ENCODE measurements at regions not wholly inside any gene's neighbourhood (a gene's known extent, or its start where the extent isn't known, plus 50 kb on each side); places are given as distances from the start of the nearest gene placed in this dataset.
A peak's percentile ranks its signal among the peaks of the same experiment; 100 is the strongest.

GRCh38 chr15:46365572-46365971 lies 730.7 kb downstream of the SQOR start:
- intact Hi-C loops (cut with DNase I) = no loop called here
- no peaks in the 10 kb centered on the region for H3K27me3 ChIP-seq (ENCODE audit: control insufficient read depth in 1 of 2, insufficient read depth in 2 of 2, low read length in 1 of 2)
- peak overlapping the region in 1 of 2 donors; percentile 72 for H3K4me3 ChIP-seq (ENCODE audit: low read length in 2 of 2)
- no peaks in the 10 kb centered on the region for H3K4me1 ChIP-seq (ENCODE audit: control insufficient read depth in 1 of 2, insufficient read depth in 2 of 2, low read length in 2 of 2)
- H3K36me3 ChIP-seq (ENCODE audit: control insufficient read depth in 1 of 2, insufficient read depth in 2 of 2, low read length in 1 of 2) = no peaks in the 10 kb centered on the region
- 5% methylated on average over 6 of the region's 6 CpGs for WGBS, 2 donors
- ATAC-seq (ENCODE audit: low FRiP score) (peak; percentile 88), DNase-seq (peak; percentile 42 to 57)
- peak overlapping the region in 1 of 2 donors; percentile 18 for H3K27ac ChIP-seq (ENCODE audit: low read depth in 1 of 2, low read length in 2 of 2)
- H3K9me3 ChIP-seq (ENCODE audit: control insufficient read depth, low read length) = no peaks in the 10 kb centered on the region

GRCh38 chr15:46366360-46367007 lies 731.7 kb downstream of the SQOR start:
- Histone ChIP-seq H3K4me1 (ENCODE audit: control insufficient read depth in 1 of 2, insufficient read depth in 2 of 2, low read length in 2 of 2) (no peaks in the 10 kb centered on the region), H3K36me3 (ENCODE audit: control insufficient read depth in 1 of 2, insufficient read depth in 2 of 2, low read length in 1 of 2) (no peaks in the 10 kb centered on the region), H3K27ac (ENCODE audit: low read depth in 1 of 2, low read length in 2 of 2) (peak overlapping the region in 1 of 2 donors; percentile 43), H3K27me3 (ENCODE audit: control insufficient read depth in 1 of 2, insufficient read depth in 2 of 2, low read length in 1 of 2) (no peaks in the 10 kb centered on the region), H3K9me3 (ENCODE audit: control insufficient read depth, low read length) (no peaks in the 10 kb centered on the region), H3K4me3 (ENCODE audit: low read length in 2 of 2) (peak overlapping the region in 1 of 2 donors; percentile 72)
- intact Hi-C loops (cut with DNase I) = no loop called here
- no peak for DNase-seq
- 1 to 4% methylated on average over 2 of the region's 2 CpGs for WGBS, 2 donors
- peak; percentile 57 for ATAC-seq (ENCODE audit: low FRiP score)

GRCh38 chr15:46383978-46384377 lies 749.1 kb downstream of the SQOR start:
- DNase-seq (no peak), ATAC-seq (ENCODE audit: low FRiP score) (no peak)
- H3K27ac ChIP-seq (ENCODE audit: low read depth in 1 of 2, low read length in 2 of 2) = no peak overlapping the region
- 90% methylated on average over 3 of the region's 3 CpGs for WGBS, 2 donors
- no peaks in the 10 kb centered on the region for H3K4me1 ChIP-seq (ENCODE audit: control insufficient read depth in 1 of 2, insufficient read depth in 2 of 2, low read length in 2 of 2)
- intact Hi-C loops (cut with DNase I) = no loop called here
- H3K4me3 ChIP-seq (ENCODE audit: low read length in 2 of 2) = no peak overlapping the region
- no peaks in the 10 kb centered on the region for H3K27me3 ChIP-seq (ENCODE audit: control insufficient read depth in 1 of 2, insufficient read depth in 2 of 2, low read length in 1 of 2)
- H3K9me3 ChIP-seq (ENCODE audit: control insufficient read depth, low read length) = no peaks in the 10 kb centered on the region
- no peaks in the 10 kb centered on the region for H3K36me3 ChIP-seq (ENCODE audit: control insufficient read depth in 1 of 2, insufficient read depth in 2 of 2, low read length in 1 of 2)

- DNase-seq (no peak), ATAC-seq (ENCODE audit: low FRiP score) (no peak)
- intact Hi-C loops (cut with DNase I) = no loop called here
- no peaks in the 10 kb centered on the region for H3K36me3 ChIP-seq (ENCODE audit: control insufficient read depth in 1 of 2, insufficient read depth in 2 of 2, low read length in 1 of 2)
- H3K9me3 ChIP-seq (ENCODE audit: control insufficient read depth, low read length) = peaks cover 3% of the 10 kb centered on the region
- WGBS, 2 donors = 80 to 86% methylated on average over 1 of the region's 1 CpG
- no peak overlapping the region for H3K27ac ChIP-seq (ENCODE audit: low read depth in 1 of 2, low read length in 2 of 2)
- H3K27me3 ChIP-seq (ENCODE audit: control insufficient read depth in 1 of 2, insufficient read depth in 2 of 2, low read length in 1 of 2) = no peaks in the 10 kb centered on the region
- H3K4me1 ChIP-seq (ENCODE audit: control insufficient read depth in 1 of 2, insufficient read depth in 2 of 2, low read length in 2 of 2) = no peaks in the 10 kb centered on the region
- no peak overlapping the region for H3K4me3 ChIP-seq (ENCODE audit: low read length in 2 of 2)
Measured at GRCh38 chr15:46386356-46386755, 751.5 kb downstream of the SQOR start.

- no peaks in the 10 kb centered on the region for H3K36me3 ChIP-seq (ENCODE audit: control insufficient read depth in 1 of 2, insufficient read depth in 2 of 2, low read length in 1 of 2)
- H3K27ac ChIP-seq (ENCODE audit: low read depth in 1 of 2, low read length in 2 of 2) = no peak overlapping the region
- DNase-seq (no peak), ATAC-seq (ENCODE audit: low FRiP score) (no peak)
- no peaks in the 10 kb centered on the region for H3K27me3 ChIP-seq (ENCODE audit: control insufficient read depth in 1 of 2, insufficient read depth in 2 of 2, low read length in 1 of 2)
- H3K9me3 ChIP-seq (ENCODE audit: control insufficient read depth, low read length) = peaks cover 3% of the 10 kb centered on the region
- H3K4me3 ChIP-seq (ENCODE audit: low read length in 2 of 2) = no peak overlapping the region
- no peaks in the 10 kb centered on the region for H3K4me1 ChIP-seq (ENCODE audit: control insufficient read depth in 1 of 2, insufficient read depth in 2 of 2, low read length in 2 of 2)
- 20 to 22% methylated on average over 4 of the region's 4 CpGs for WGBS, 2 donors
- intact Hi-C loops (cut with DNase I) = no loop called here
Measured at GRCh38 chr15:46389739-46390138, 754.9 kb downstream of the SQOR start.

- Histone ChIP-seq H3K27ac (ENCODE audit: low read depth in 1 of 2, low read length in 2 of 2) (no peak overlapping the region), H3K4me3 (ENCODE audit: low read length in 2 of 2) (no peak overlapping the region), H3K27me3 (ENCODE audit: control insufficient read depth in 1 of 2, insufficient read depth in 2 of 2, low read length in 1 of 2) (no peaks in the 10 kb centered on the region), H3K4me1 (ENCODE audit: control insufficient read depth in 1 of 2, insufficient read depth in 2 of 2, low read length in 2 of 2) (no peaks in the 10 kb centered on the region), H3K36me3 (ENCODE audit: control insufficient read depth in 1 of 2, insufficient read depth in 2 of 2, low read length in 1 of 2) (no peaks in the 10 kb centered on the region), H3K9me3 (ENCODE audit: control insufficient read depth, low read length) (peaks cover 3% of the 10 kb centered on the region)
- WGBS, 2 donors = 85 to 88% methylated on average over 2 of the region's 2 CpGs
- no peak for DNase-seq
- intact Hi-C loops (cut with DNase I) = no loop called here
- ATAC-seq (ENCODE audit: low FRiP score) = no peak
Measured at GRCh38 chr15:46394463-46394862, 759.6 kb downstream of the SQOR start.

- intact Hi-C loops (cut with DNase I) = no loop called here
- H3K4me3 ChIP-seq (ENCODE audit: low read length in 2 of 2) = no peak overlapping the region
- no peaks in the 10 kb centered on the region for H3K27me3 ChIP-seq (ENCODE audit: control insufficient read depth in 1 of 2, insufficient read depth in 2 of 2, low read length in 1 of 2)
- peak; percentile 56 for ATAC-seq (ENCODE audit: low FRiP score)
- no peaks in the 10 kb centered on the region for H3K9me3 ChIP-seq (ENCODE audit: control insufficient read depth, low read length)
- peak overlapping the region in 1 of 2 donors; percentile 21 for H3K27ac ChIP-seq (ENCODE audit: low read depth in 1 of 2, low read length in 2 of 2)
- 3 to 5% methylated on average over 2 of the region's 2 CpGs for WGBS, 2 donors
- H3K4me1 ChIP-seq (ENCODE audit: control insufficient read depth in 1 of 2, insufficient read depth in 2 of 2, low read length in 2 of 2) = peaks cover 1 to 2% of the 10 kb centered on the region in 2 donors
- DNase-seq = no peak
- H3K36me3 ChIP-seq (ENCODE audit: control insufficient read depth in 1 of 2, insufficient read depth in 2 of 2, low read length in 1 of 2) = no peaks in the 10 kb centered on the region
Measured at GRCh38 chr15:46408312-46408711, 773.5 kb downstream of the SQOR start.

- H3K9me3 ChIP-seq (ENCODE audit: control insufficient read depth, low read length) = no peaks in the 10 kb centered on the region
- DNase-seq (no peak), ATAC-seq (ENCODE audit: low FRiP score) (no peak)
- H3K36me3 ChIP-seq (ENCODE audit: control insufficient read depth in 1 of 2, insufficient read depth in 2 of 2, low read length in 1 of 2) = no peaks in the 10 kb centered on the region
- H3K4me3 ChIP-seq (ENCODE audit: low read length in 2 of 2) = no peak overlapping the region
- intact Hi-C loops (cut with DNase I) = no loop called here
- H3K27ac ChIP-seq (ENCODE audit: low read depth in 1 of 2, low read length in 2 of 2) = no peak overlapping the region
- H3K27me3 ChIP-seq (ENCODE audit: control insufficient read depth in 1 of 2, insufficient read depth in 2 of 2, low read length in 1 of 2) = no peaks in the 10 kb centered on the region
- WGBS, 2 donors = 47 to 48% methylated on average over 4 of the region's 4 CpGs
- peaks cover 1 to 2% of the 10 kb centered on the region in 2 donors for H3K4me1 ChIP-seq (ENCODE audit: control insufficient read depth in 1 of 2, insufficient read depth in 2 of 2, low read length in 2 of 2)
Measured at GRCh38 chr15:46409841-46410301, 775.0 kb downstream of the SQOR start.

- ATAC-seq (ENCODE audit: low FRiP score) = no peak
- no peak overlapping the region for H3K27ac ChIP-seq (ENCODE audit: low read depth in 1 of 2, low read length in 2 of 2)
- intact Hi-C loops (cut with DNase I) = no loop called here
- H3K4me3 ChIP-seq (ENCODE audit: low read length in 2 of 2) = no peak overlapping the region
- DNase-seq = no peak
- H3K27me3 ChIP-seq (ENCODE audit: control insufficient read depth in 1 of 2, insufficient read depth in 2 of 2, low read length in 1 of 2) = no peaks in the 10 kb centered on the region
- 72 to 77% methylated on average over 2 of the region's 2 CpGs for WGBS, 2 donors
- H3K9me3 ChIP-seq (ENCODE audit: control insufficient read depth, low read length) = no peaks in the 10 kb centered on the region
- peaks cover 0 to 2% of the 10 kb centered on the region in 2 donors for H3K4me1 ChIP-seq (ENCODE audit: control insufficient read depth in 1 of 2, insufficient read depth in 2 of 2, low read length in 2 of 2)
- no peaks in the 10 kb centered on the region for H3K36me3 ChIP-seq (ENCODE audit: control insufficient read depth in 1 of 2, insufficient read depth in 2 of 2, low read length in 1 of 2)
Measured at GRCh38 chr15:46410705-46411104, 775.9 kb downstream of the SQOR start.

Measured in aorta (tissue), 5 donors.